ENCODE measurements at regions not wholly inside any gene's neighbourhood (a gene's known extent, or its start where the extent isn't known, plus 50 kb on each side); places are given as distances from the start of the nearest gene placed in this dataset.
"Not testable (repeated sequence)": the region's sequence is repeated elsewhere in the genome, so short reads cannot be mapped to it uniquely, and the experiment has no call there.

DNA sequence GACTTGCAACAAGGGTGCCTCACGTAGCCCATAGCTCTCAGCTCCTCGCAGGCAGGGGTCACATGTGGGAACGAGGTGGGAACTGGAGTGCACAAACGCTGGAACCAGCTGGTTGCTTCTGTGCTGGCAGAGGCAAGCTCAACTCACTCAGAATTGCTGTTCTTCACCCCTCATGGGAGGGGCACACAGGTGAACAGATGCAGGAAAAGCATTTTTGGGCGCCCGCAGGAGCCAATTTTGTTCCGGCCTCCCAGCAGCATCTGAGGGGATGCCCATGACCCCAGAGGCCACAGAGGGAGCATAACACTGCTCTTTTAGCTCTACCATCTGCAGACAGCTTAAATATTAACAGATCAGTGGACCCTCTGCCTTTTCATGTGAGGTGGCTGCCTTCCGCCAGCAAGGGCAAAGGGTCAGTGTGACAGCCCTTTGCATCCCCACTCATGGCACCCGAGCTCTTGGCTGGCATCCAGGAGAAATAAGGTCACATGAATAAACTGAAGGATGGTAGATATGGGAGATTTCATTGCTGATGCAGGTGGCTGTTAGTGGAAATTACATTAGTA lies 196.2 kb downstream of the SLCO4C1 start (continued):
- TF ChIP-seq, protein P1, sequence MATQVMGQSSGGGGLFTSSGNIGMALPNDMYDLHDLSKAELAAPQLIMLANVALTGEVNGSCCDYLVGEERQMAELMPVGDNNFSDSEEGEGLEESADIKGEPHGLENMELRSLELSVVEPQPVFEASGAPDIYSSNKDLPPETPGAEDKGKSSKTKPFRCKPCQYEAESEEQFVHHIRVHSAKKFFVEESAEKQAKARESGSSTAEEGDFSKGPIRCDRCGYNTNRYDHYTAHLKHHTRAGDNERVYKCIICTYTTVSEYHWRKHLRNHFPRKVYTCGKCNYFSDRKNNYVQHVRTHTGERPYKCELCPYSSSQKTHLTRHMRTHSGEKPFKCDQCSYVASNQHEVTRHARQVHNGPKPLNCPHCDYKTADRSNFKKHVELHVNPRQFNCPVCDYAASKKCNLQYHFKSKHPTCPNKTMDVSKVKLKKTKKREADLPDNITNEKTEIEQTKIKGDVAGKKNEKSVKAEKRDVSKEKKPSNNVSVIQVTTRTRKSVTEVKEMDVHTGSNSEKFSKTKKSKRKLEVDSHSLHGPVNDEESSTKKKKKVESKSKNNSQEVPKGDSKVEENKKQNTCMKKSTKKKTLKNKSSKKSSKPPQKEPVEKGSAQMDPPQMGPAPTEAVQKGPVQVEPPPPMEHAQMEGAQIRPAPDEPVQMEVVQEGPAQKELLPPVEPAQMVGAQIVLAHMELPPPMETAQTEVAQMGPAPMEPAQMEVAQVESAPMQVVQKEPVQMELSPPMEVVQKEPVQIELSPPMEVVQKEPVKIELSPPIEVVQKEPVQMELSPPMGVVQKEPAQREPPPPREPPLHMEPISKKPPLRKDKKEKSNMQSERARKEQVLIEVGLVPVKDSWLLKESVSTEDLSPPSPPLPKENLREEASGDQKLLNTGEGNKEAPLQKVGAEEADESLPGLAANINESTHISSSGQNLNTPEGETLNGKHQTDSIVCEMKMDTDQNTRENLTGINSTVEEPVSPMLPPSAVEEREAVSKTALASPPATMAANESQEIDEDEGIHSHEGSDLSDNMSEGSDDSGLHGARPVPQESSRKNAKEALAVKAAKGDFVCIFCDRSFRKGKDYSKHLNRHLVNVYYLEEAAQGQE (IDR thresholded peaks at IDR 0.05; ENCODE audit: borderline replicate concordance) = no peak
- TF ChIP-seq POLR2AphosphoS5 (IDR thresholded peaks at IDR 0.05) (no peak), TAF1 (IDR thresholded peaks at IDR 0.05; ENCODE audit: low read depth) (no peak), EP300 (conservative IDR thresholded peaks at IDR 0.05; ENCODE audit: poor library complexity, severe bottlenecking) (no peak)

GRCh38 chr5:102099083-102099482 lies 197.0 kb downstream of the SLCO4C1 start:
- not testable (repeated sequence) for H3K9me2 ChIP-seq (ENCODE audit: insufficient read depth, low read length); H3K9me3 ChIP-seq (ENCODE audit: low read length); H4K20me1 ChIP-seq (ENCODE audit: insufficient read depth); H3K4me2 ChIP-seq (ENCODE audit: low read length); H3F3A ChIP-seq (ENCODE audit: insufficient read depth, low read length, poor library complexity, severe bottlenecking); H3K27me3 ChIP-seq (ENCODE audit: insufficient read depth, low read depth, low read length); H3K27ac ChIP-seq (ENCODE audit: low read length); H3K4me3 ChIP-seq (ENCODE audit: low read length); H3K79me2 ChIP-seq (replicated peaks; ENCODE audit: insufficient read depth, low read length); H2AFZ ChIP-seq (ENCODE audit: low read depth, low read length); H3K36me3 ChIP-seq (ENCODE audit: insufficient read depth, low read length); H3K9ac ChIP-seq (ENCODE audit: low read length)

DNA sequence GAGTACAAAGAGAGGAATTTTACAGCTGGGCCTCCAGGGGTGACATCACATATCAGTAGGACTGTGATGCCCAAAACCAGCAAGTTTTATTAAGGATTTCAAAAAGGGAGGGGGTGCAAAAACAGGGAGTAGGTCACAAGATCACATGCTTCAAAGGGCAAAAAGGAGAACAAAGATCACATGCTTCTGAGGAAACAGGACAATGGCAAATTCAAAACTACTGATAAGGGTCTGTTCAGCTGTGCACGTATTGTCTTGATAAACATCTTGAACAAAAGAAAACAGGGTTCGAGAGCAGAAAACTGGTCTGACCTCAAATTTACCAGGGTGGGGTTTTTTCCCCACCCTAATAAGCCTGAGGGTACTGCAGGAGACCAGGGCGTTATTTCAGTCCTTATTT lies 197.5 kb downstream of the SLCO4C1 start:
- not testable (repeated sequence) for H3K4me3 ChIP-seq (ENCODE audit: low read length); H3K36me3 ChIP-seq (ENCODE audit: insufficient read depth, low read length); H3K9me3 ChIP-seq (ENCODE audit: low read length); H3F3A ChIP-seq (ENCODE audit: insufficient read depth, low read length, poor library complexity, severe bottlenecking); H3K4me2 ChIP-seq (ENCODE audit: low read length); H4K20me1 ChIP-seq (ENCODE audit: insufficient read depth); H3K79me2 ChIP-seq (replicated peaks; ENCODE audit: insufficient read depth, low read length); H3K27ac ChIP-seq (ENCODE audit: low read length); H3K9ac ChIP-seq (ENCODE audit: low read length); H2AFZ ChIP-seq (ENCODE audit: low read depth, low read length); H3K9me2 ChIP-seq (ENCODE audit: insufficient read depth, low read length); H3K27me3 ChIP-seq (ENCODE audit: insufficient read depth, low read depth, low read length)

- Histone ChIP-seq H3K27me3 (ENCODE audit: insufficient read depth, low read depth, low read length) (no peaks in the 10 kb centered on the region), H2AFZ (ENCODE audit: low read depth, low read length) (no peak overlapping the region), H3K4me3 (ENCODE audit: low read length) (no peak overlapping the region), H3F3A (ENCODE audit: insufficient read depth, low read length, poor library complexity, severe bottlenecking) (no peaks in the 10 kb centered on the region), H3K4me2 (ENCODE audit: low read length) (no peak overlapping the region), H3K9me3 (ENCODE audit: low read length) (no peaks in the 10 kb centered on the region), H3K79me2 (replicated peaks; ENCODE audit: insufficient read depth, low read length) (no peaks in the 10 kb centered on the region), H3K36me3 (ENCODE audit: insufficient read depth, low read length) (no peaks in the 10 kb centered on the region), H3K27ac (ENCODE audit: low read length) (no peak overlapping the region), H4K20me1 (ENCODE audit: insufficient read depth) (no peaks in the 10 kb centered on the region), H3K9me2 (ENCODE audit: insufficient read depth, low read length) (no peaks in the 10 kb centered on the region), H3K9ac (ENCODE audit: low read length) (no peak overlapping the region)
- TF ChIP-seq SMC3 (conservative IDR thresholded peaks at IDR 0.05; ENCODE audit: poor library complexity) (no peak), EZH2 (IDR thresholded peaks at IDR 0.05; ENCODE audit: borderline replicate concordance, insufficient read depth, low read length, poor library complexity, severe bottlenecking) (no peak), EP300 (conservative IDR thresholded peaks at IDR 0.05; ENCODE audit: poor library complexity, severe bottlenecking) (no peak), TAF1 (IDR thresholded peaks at IDR 0.05; ENCODE audit: low read depth) (no peak), POLR2AphosphoS5 (IDR thresholded peaks at IDR 0.05) (no peak), RAD21 (conservative IDR thresholded peaks at IDR 0.05) (no peak), MXI1 (conservative IDR thresholded peaks at IDR 0.05; ENCODE audit: poor library complexity, severe bottlenecking) (no peak)
- TF ChIP-seq, protein P2, sequence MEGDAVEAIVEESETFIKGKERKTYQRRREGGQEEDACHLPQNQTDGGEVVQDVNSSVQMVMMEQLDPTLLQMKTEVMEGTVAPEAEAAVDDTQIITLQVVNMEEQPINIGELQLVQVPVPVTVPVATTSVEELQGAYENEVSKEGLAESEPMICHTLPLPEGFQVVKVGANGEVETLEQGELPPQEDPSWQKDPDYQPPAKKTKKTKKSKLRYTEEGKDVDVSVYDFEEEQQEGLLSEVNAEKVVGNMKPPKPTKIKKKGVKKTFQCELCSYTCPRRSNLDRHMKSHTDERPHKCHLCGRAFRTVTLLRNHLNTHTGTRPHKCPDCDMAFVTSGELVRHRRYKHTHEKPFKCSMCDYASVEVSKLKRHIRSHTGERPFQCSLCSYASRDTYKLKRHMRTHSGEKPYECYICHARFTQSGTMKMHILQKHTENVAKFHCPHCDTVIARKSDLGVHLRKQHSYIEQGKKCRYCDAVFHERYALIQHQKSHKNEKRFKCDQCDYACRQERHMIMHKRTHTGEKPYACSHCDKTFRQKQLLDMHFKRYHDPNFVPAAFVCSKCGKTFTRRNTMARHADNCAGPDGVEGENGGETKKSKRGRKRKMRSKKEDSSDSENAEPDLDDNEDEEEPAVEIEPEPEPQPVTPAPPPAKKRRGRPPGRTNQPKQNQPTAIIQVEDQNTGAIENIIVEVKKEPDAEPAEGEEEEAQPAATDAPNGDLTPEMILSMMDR (IDR thresholded peaks at IDR 0.05; ENCODE audit: poor library complexity, severe bottlenecking) = no peak
- TF ChIP-seq, protein P1 (IDR thresholded peaks at IDR 0.05; ENCODE audit: borderline replicate concordance) = no peak
Measured at GRCh38 chr5:102090770-102091169, 205.3 kb downstream of the SLCO4C1 start.
